IPS-15b (cell line): ENCODE measurements at regions not wholly inside any gene's neighbourhood (a gene's known extent, or its start where the extent isn't known, plus 50 kb on each side); places are given as distances from the start of the nearest gene placed in this dataset.

Experiments used
- H3K27me3 ChIP-seq: one replicate; pipeline ENCODE4 v1.6.1; 2013; ENCODE audit warnings: low read length; ENCODE audit not compliant: control insufficient read depth, insufficient read depth
- H3K36me3 ChIP-seq: one replicate; pipeline ENCODE4 v1.6.1; 2013; ENCODE audit warnings: low read length; ENCODE audit not compliant: control insufficient read depth, insufficient read depth
- H3K4me1 ChIP-seq: one replicate; pipeline ENCODE4 v1.6.1; 2013; ENCODE audit warnings: mild to moderate bottlenecking, low read length; ENCODE audit not compliant: control insufficient read depth, insufficient read depth
- H3K4me3 ChIP-seq: one replicate; pipeline ENCODE4 v1.5.1; 2013; ENCODE audit warnings: low read depth, low read length
- H3K9ac ChIP-seq: one replicate; pipeline ENCODE4 v1.6.1; 2013; ENCODE audit warnings: low read depth, mild to moderate bottlenecking, low read length
- H3K9me3 ChIP-seq: one replicate; pipeline ENCODE4 v1.6.1; 2013; ENCODE audit warnings: mild to moderate bottlenecking, low read length; ENCODE audit not compliant: control insufficient read depth, insufficient read depth

DNA sequence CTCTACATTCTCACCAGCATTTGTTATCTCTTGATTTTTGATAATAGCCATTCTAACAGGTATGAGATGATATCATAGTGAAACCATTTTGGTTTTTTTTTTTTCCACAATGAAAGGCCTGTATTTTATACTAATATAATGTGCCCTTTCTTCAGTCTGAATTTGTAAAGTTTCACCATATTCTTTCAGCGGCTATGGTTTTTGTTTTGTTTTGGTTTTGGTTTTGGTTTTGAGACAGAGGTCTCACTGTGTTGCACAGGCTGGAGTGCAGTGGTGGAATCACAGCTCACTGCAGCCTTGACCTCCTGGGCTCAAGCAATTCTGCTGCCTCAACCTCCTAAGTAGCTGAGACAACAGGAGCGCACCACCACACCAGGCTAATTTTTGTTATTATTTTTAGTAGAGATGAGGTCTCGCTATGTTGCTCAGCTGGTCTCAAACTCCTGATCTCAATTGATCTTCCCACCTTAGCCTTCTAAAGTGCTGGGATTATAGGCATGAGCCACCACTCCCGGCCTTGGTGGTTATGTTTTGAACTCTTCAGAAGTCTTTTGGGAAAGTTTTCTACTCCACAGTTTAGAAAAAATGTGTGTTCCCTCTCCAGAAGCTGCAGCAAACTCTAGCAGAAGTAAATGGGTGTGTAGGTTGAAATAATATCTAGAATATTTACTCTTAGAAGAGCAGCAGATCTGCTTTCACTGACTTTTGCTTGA is 110.2 kb upstream of the UMPS start:
- Histone ChIP-seq H3K9me3 (no peaks in the 10 kb centered on the region), H3K4me1 (no peaks in the 10 kb centered on the region), H3K4me3 (no peak overlapping the region), H3K27me3 (no peaks in the 10 kb centered on the region), H3K9ac (peak overlapping the region; percentile 3), H3K36me3 (no peaks in the 10 kb centered on the region)

- Histone ChIP-seq H3K9ac (peak overlapping the region; percentile 3), H3K4me3 (no peak overlapping the region), H3K36me3 (no peaks in the 10 kb centered on the region), H3K27me3 (no peaks in the 10 kb centered on the region), H3K9me3 (no peaks in the 10 kb centered on the region), H3K4me1 (no peaks in the 10 kb centered on the region)
Measured at GRCh38 chr3:124620600-124621063, 109.6 kb upstream of the UMPS start.

- Histone ChIP-seq H3K9ac (no peak overlapping the region), H3K4me3 (no peak overlapping the region), H3K27me3 (no peaks in the 10 kb centered on the region), H3K9me3 (no peaks in the 10 kb centered on the region), H3K4me1 (no peaks in the 10 kb centered on the region), H3K36me3 (no peaks in the 10 kb centered on the region)
Measured at GRCh38 chr3:124621498-124621897, 108.8 kb upstream of the UMPS start.

- no peak overlapping the region for H3K4me3 ChIP-seq
- no peaks in the 10 kb centered on the region for H3K4me1 ChIP-seq
- no peak overlapping the region for H3K9ac ChIP-seq
- H3K36me3 ChIP-seq, result no peaks in the 10 kb centered on the region
- no peaks in the 10 kb centered on the region for H3K27me3 ChIP-seq
- no peaks in the 10 kb centered on the region for H3K9me3 ChIP-seq
Measured at GRCh38 chr3:124625074-124625473, 105.2 kb upstream of the UMPS start.

- no peaks in the 10 kb centered on the region for H3K36me3 ChIP-seq
- H3K27me3 ChIP-seq, result no peaks in the 10 kb centered on the region
- H3K4me3 ChIP-seq, result no peak overlapping the region
- no peaks in the 10 kb centered on the region for H3K9me3 ChIP-seq
- no peaks in the 10 kb centered on the region for H3K4me1 ChIP-seq
- H3K9ac ChIP-seq, result no peak overlapping the region
Measured at GRCh38 chr3:124627501-124627908, 102.7 kb upstream of the UMPS start.

- Histone ChIP-seq H3K9me3 (no peaks in the 10 kb centered on the region), H3K4me3 (no peak overlapping the region), H3K9ac (no peak overlapping the region), H3K4me1 (no peaks in the 10 kb centered on the region), H3K36me3 (no peaks in the 10 kb centered on the region), H3K27me3 (no peaks in the 10 kb centered on the region)
Measured at GRCh38 chr3:124628863-124629262, 101.4 kb upstream of the UMPS start.

GRCh38 chr3:124629497-124629896 is 100.8 kb upstream of the UMPS start:
- H3K36me3 ChIP-seq, result no peaks in the 10 kb centered on the region
- no peak overlapping the region for H3K9ac ChIP-seq
- no peaks in the 10 kb centered on the region for H3K9me3 ChIP-seq
- no peak overlapping the region for H3K4me3 ChIP-seq
- no peaks in the 10 kb centered on the region for H3K27me3 ChIP-seq
- peaks cover 4% of the 10 kb centered on the region for H3K4me1 ChIP-seq

- Histone ChIP-seq H3K36me3 (no peaks in the 10 kb centered on the region), H3K9me3 (no peaks in the 10 kb centered on the region), H3K27me3 (no peaks in the 10 kb centered on the region), H3K4me1 (peaks cover 12% of the 10 kb centered on the region), H3K4me3 (no peak overlapping the region), H3K9ac (no peak overlapping the region)
Measured at GRCh38 chr3:124630960-124631359, 99.3 kb upstream of the UMPS start.

GRCh38 chr3:124631727-124632126 is 98.5 kb upstream of the UMPS start:
- Histone ChIP-seq H3K4me1 (peaks cover 16% of the 10 kb centered on the region), H3K36me3 (no peaks in the 10 kb centered on the region), H3K4me3 (no peak overlapping the region), H3K9ac (no peak overlapping the region), H3K27me3 (no peaks in the 10 kb centered on the region), H3K9me3 (no peaks in the 10 kb centered on the region)

GRCh38 chr3:124632566-124633140 is 97.6 kb upstream of the UMPS start:
- Histone ChIP-seq H3K9ac (no peak overlapping the region), H3K4me3 (no peak overlapping the region), H3K4me1 (peaks cover 16% of the 10 kb centered on the region), H3K27me3 (no peaks in the 10 kb centered on the region), H3K36me3 (no peaks in the 10 kb centered on the region), H3K9me3 (no peaks in the 10 kb centered on the region)

DNA sequence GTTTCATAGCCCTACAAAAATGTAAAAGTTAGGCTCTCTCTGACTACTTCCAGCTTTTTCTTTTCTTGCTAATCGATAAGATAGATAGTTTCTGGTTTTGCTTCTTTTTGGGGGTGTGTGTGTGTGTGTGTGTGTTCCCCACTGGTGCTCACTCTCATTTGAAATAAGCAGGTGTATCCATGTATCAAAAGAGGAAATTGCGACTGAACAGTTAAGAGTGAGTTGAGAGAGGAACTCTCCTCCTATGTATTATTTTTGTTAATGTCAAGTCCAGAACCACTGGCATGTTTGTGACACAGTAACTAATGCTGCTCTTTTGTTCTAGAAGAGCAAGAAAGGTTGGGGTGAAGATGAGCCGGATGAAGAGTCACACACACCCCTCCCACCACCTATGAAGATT is 96.7 kb upstream of the UMPS start:
- Histone ChIP-seq H3K4me3 (no peak overlapping the region), H3K4me1 (peaks cover 19% of the 10 kb centered on the region)

More for the DNA sequence above, 96.7 kb upstream of the UMPS start:
- Histone ChIP-seq H3K9ac (no peak overlapping the region), H3K36me3 (no peaks in the 10 kb centered on the region), H3K27me3 (no peaks in the 10 kb centered on the region), H3K9me3 (no peaks in the 10 kb centered on the region)
